Natural killer cell treated with Interleukin-12 subunit alpha and Interleukin-12 subunit beta and Interleukin-15 and Interleukin-18, amount 100 ng/mL, for 72 hours (primary cell): ENCODE measurements at regions not wholly inside any gene's neighbourhood (a gene's known extent, or its start where the extent isn't known, plus 50 kb on each side); places are given as distances from the start of the nearest gene placed in this dataset.

Experiments used
- ATAC-seq, 2 donors: fragments of 150-1000 bp; cut with Tn5 transposase in 1 of 2; sonication (Bioruptor Pico), chemical (Tn5 transposase) in 1 of 2; 2 replicates each; pipeline ENCODE4 v1.10.0; 2021
- DNase-seq: peaks from one replicate; pipeline ENCODE4 v3.0.0; 2022; ENCODE audit warnings: low spot score
- H3K27ac Mint-ChIP-seq, 2 donors: 1 replicate in 1 of 2; 2 replicates in 1 of 2; pipeline ENCODE4 v1.8.0; 2022; ENCODE audit warnings: mixed read lengths in 2 of 2, mild to moderate bottlenecking in 1 of 2, moderate library complexity in 1 of 2
- H3K27me3 Mint-ChIP-seq, 2 donors: 1 replicate in 1 of 2; 2 replicates in 1 of 2; pipeline ENCODE4 v1.8.0; 2022; ENCODE audit warnings: mixed read lengths in 2 of 2
- H3K36me3 Mint-ChIP-seq: one replicate; pipeline ENCODE4 v1.8.0; 2022; ENCODE audit warnings: mixed read lengths
- H3K4me1 Mint-ChIP-seq, 2 donors: 1 replicate in 1 of 2; 2 replicates in 1 of 2; pipeline ENCODE4 v1.8.0; 2022; ENCODE audit warnings: low read depth in 2 of 2, mixed read lengths in 2 of 2, mild to moderate bottlenecking in 1 of 2
- H3K4me3 Mint-ChIP-seq: one replicate; pipeline ENCODE4 v1.8.0; 2022; ENCODE audit warnings: mixed read lengths
- H3K9me3 Mint-ChIP-seq: 2 replicates; pipeline ENCODE4 v1.8.0; 2022; ENCODE audit warnings: mixed read lengths

DNA sequence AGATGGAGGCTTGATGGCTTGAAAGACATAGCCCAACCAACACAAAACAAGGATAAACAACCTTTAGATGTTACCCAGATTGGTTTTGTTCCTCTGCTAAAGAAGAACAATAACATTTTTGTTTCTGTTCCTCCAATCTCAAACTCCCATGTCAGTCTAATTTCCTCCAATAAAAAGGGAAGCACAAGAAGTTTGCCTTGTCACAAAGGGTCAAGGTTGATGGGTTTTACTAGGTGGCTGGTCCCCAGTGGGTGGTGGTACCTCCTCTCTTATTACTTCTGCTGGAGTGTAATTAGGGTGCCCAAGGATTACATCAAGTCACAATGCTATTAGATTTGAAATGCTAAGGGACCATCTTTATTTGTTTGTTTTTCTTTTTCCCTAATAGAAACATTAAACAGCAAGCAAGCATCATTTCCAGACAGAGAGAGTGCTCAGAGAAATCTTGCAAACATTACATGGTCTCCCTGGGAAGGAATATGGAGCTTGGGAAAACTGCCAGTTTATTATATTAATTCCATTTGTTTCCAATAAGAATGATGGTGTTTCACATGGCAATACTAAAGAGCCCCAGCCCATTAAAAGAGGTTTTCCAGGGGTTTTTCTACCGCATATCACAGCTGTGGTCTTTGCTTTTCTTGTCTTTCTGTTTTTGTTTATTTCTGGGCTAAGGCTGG is 78.3 kb upstream of the AOAH start:
- ATAC-seq = no peak
- H3K4me3 Mint-ChIP-seq = no peak overlapping the region

DNA sequence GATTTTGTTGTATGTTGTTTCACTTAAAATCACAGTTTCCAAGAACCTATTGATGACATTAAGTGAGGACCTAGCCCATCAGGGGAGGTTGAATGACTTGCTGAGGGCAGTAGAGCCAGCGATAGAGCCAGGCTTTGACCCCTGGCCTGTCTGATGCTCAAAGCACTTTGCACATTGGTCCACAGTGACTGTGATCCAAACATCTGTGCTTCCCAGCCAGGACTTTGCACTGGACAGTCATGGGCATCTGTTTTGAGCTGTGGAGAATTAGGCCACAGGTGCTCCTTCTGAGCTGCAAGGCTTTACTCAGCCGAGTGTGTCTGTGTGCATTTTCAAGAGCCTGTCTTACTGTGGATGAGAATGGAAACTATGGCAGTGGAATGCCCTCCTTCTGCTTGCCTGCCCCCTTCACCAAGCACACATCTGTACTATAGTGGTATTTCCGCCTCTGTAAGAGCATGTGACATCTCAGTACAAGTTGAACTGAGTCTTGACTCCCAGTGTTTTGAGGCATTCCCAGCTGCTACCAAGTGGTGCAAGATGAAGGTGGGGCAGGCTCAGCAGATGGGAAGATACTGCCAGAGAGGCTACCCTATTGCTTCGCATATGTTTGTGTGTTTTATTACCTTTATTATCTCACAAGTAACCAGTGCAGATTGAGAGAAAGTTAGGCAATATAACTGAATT is 72.7 kb upstream of the AOAH start:
- no peak overlapping the region for H3K4me3 Mint-ChIP-seq
- no peak for DNase-seq
- no peaks in the 10 kb centered on the region for H3K27me3 Mint-ChIP-seq
- ATAC-seq = no peak
- H3K4me1 Mint-ChIP-seq = peaks cover 24 to 26% of the 10 kb centered on the region in 2 donors
- peaks cover 6% of the 10 kb centered on the region for H3K9me3 Mint-ChIP-seq
- H3K27ac Mint-ChIP-seq = no peak overlapping the region
- H3K36me3 Mint-ChIP-seq = peaks cover 13% of the 10 kb centered on the region

More for the DNA sequence above, 78.3 kb upstream of the AOAH start:
- H3K9me3 Mint-ChIP-seq = peaks cover 3% of the 10 kb centered on the region
- H3K27me3 Mint-ChIP-seq = no peaks in the 10 kb centered on the region
- no peak for DNase-seq
- H3K27ac Mint-ChIP-seq = no peak overlapping the region
- H3K4me1 Mint-ChIP-seq = peaks cover 9% of the 10 kb centered on the region in 2 donors
- peaks cover 11% of the 10 kb centered on the region for H3K36me3 Mint-ChIP-seq

DNA sequence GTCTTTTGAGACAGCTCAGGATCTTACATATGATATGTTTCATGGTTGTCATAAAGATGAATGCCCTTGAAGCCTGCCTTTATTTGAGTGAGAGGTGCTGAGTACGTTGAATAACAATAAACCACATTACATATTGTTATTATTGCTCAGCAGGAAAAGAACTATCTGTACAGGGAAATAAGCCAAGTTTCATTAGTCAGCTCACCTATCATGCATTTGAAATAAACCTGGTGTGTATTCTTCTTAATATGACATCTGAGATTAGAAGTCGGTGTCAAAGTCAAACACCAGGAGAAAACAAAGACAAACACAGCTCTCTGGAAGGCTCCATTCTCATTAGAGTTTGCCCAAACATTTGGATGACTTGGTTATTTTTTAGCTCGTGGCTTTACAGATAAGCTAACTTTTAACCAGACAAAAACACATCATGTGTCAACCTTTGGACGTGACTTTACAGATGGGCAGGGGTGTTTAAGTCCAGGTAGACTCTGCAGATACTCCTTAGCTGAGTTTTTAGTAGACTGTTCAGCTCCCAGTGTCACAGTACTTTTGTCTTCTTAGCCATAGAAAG is 71.2 kb upstream of the AOAH start:
- DNase-seq (no peak), ATAC-seq (no peak)
- no peak overlapping the region for H3K4me3 Mint-ChIP-seq
- peaks cover 7% of the 10 kb centered on the region for H3K9me3 Mint-ChIP-seq
- peaks cover 14% of the 10 kb centered on the region for H3K36me3 Mint-ChIP-seq
- H3K27me3 Mint-ChIP-seq = no peaks in the 10 kb centered on the region
- peak overlapping the region in 1 of 2 donors; percentile 71 for H3K27ac Mint-ChIP-seq
- peaks cover 36 to 41% of the 10 kb centered on the region in 2 donors for H3K4me1 Mint-ChIP-seq

DNA sequence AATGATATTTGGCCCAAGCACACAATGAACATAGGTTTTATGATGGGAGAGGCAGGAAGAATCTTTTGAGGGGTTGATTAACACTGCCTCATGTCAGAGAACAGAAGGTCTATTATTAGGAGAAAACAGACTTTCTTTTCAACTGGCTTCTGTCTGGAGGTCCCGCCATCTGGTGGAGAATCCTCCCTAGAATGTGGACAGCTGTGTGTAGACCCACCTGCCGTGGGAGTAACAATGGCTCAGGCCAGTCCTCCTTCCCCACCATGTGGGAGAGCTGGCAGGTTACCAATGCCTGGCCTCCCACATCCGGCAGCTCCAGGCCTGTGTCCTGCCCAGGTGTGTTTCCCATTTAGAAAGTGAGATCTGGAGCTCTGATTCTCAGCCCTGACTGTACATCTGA is 70.4 kb upstream of the AOAH start:
- H3K36me3 Mint-ChIP-seq = peaks cover 14% of the 10 kb centered on the region
- H3K4me3 Mint-ChIP-seq = no peak overlapping the region
- H3K27me3 Mint-ChIP-seq = no peaks in the 10 kb centered on the region
- peaks cover 7% of the 10 kb centered on the region for H3K9me3 Mint-ChIP-seq
- H3K27ac Mint-ChIP-seq = peak overlapping the region in 1 of 2 donors; percentile 71
- DNase-seq = no peak
- ATAC-seq = no peak
- H3K4me1 Mint-ChIP-seq = peaks cover 44 to 49% of the 10 kb centered on the region in 2 donors

DNA sequence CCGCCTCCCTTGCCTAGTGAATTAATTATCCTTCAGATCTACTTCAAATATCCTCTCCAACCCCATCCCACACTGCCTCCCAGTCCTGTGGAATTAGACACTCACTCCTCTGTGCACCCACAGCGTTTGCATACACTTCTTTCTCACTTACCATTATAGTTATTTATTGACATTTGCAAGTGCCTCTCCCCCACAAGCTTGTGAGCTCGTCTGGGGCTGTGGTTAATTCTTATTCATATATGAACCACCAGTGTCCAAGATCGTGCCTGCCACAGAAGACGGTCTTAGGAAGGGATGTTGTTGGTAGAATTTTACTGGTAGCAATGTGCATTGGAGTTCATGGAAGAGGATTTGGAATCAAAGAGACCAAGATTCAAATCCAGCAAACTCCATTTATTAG is 68.1 kb upstream of the AOAH start:
- H3K4me1 Mint-ChIP-seq = peaks cover 65 to 69% of the 10 kb centered on the region in 2 donors
- H3K4me3 Mint-ChIP-seq = peak overlapping the region; percentile 41
- no peak for ATAC-seq

DNA sequence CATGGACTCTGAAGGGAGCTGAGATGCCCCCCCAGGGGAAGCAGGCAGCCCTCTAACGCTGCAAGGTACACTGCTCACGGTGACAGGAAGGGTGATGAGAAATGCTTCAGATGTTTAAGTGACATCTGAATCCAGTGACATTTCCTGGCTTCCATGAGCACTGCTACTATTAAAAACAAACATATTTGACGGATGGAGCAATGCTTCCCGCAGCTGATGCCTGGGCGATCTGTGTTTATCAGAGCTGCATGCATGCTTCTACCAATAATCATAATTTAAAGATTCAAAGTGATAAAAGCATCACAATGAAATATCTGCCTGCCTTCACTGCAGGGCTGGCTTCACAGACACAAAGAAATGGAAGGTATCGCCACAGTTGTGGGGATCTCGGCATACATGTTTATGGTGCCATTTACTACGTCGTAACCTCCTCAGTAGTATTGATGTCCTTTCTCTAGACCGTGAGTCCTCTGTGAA is 66.1 kb upstream of the AOAH start:
- Mint-ChIP-seq H3K27ac (peak overlapping the region; percentile 90 to 93), H3K4me1 (peaks cover 72 to 79% of the 10 kb centered on the region in 2 donors), H3K36me3 (peaks cover 14% of the 10 kb centered on the region), H3K4me3 (peak overlapping the region; percentile 87), H3K9me3 (peaks cover 7% of the 10 kb centered on the region), H3K27me3 (no peaks in the 10 kb centered on the region)
- ATAC-seq (no peak), DNase-seq (no peak)

More for the DNA sequence above, 68.1 kb upstream of the AOAH start:
- DNase-seq = no peak
- Mint-ChIP-seq H3K36me3 (peaks cover 14% of the 10 kb centered on the region), H3K27me3 (no peaks in the 10 kb centered on the region), H3K9me3 (peaks cover 7% of the 10 kb centered on the region), H3K27ac (peak overlapping the region; percentile 70 to 90)

DNA sequence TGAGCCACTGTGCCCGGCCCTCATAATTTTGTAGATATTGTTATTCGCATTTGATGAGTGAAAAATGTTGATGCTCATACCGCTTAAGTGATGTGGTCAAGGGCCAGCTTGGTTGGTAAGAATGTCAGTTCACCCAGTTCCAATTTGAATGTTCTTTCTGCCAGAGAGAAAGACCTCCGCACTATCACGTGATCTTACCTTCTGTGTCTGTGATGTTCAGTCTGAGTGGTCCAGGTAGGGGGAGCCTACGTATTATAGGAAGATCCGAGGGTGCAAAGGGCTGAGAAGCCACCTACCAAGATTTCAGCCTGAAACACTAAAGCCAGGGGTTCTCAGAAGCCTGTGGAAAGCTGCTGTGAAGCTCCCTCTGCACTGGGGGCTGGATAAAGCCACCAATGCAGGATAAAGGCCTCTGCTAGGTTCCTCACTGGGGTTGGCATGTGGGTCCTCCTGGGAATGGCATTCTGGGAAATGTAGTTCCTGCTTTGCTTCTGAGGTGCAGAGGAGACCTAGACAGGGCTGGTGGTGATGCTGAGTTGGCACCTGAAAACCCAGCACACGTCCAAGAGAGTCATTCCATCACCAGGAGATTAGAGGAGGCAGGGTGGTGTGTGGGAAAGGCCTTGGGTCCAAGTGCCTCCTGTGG is 64.7 kb upstream of the AOAH start:
- Mint-ChIP-seq H3K27me3 (no peaks in the 10 kb centered on the region), H3K4me3 (peak overlapping the region; percentile 87), H3K9me3 (peaks cover 7% of the 10 kb centered on the region), H3K36me3 (peaks cover 14% of the 10 kb centered on the region), H3K27ac (peak overlapping the region; percentile 90 to 93), H3K4me1 (peaks cover 75 to 85% of the 10 kb centered on the region in 2 donors)
- no peak for DNase-seq
- ATAC-seq = peak in 1 of 2 donors; percentile 17

DNA sequence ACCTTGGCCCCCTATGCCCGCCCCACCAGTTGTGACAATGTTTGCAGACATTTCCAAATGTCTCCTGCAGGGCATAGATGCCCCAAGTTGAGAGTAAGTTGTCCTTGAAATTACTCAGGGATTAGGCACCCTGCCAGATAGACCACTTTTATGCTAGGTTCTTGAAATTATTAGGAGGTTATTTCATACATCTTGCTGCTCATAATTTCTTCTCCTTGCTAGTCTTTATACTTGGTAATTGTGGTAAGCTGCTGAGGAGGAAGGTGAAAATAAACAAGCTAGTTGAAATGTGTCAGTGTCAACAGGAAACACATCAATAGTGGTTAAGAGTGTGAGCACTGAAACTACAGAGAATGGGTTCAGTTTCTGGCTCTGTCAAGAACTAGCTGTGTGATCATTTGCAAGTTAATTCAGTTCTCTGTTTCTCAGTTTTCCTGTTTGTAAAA is 63.7 kb upstream of the AOAH start:
- H3K36me3 Mint-ChIP-seq = peaks cover 9% of the 10 kb centered on the region
- ATAC-seq = peak; percentile 72 to 75
- H3K9me3 Mint-ChIP-seq = peaks cover 7% of the 10 kb centered on the region
- DNase-seq = no peak
- H3K4me3 Mint-ChIP-seq = peak overlapping the region; percentile 87
- H3K4me1 Mint-ChIP-seq = peaks cover 75 to 80% of the 10 kb centered on the region in 2 donors
- peak overlapping the region; percentile 90 to 93 for H3K27ac Mint-ChIP-seq
- no peaks in the 10 kb centered on the region for H3K27me3 Mint-ChIP-seq

DNA sequence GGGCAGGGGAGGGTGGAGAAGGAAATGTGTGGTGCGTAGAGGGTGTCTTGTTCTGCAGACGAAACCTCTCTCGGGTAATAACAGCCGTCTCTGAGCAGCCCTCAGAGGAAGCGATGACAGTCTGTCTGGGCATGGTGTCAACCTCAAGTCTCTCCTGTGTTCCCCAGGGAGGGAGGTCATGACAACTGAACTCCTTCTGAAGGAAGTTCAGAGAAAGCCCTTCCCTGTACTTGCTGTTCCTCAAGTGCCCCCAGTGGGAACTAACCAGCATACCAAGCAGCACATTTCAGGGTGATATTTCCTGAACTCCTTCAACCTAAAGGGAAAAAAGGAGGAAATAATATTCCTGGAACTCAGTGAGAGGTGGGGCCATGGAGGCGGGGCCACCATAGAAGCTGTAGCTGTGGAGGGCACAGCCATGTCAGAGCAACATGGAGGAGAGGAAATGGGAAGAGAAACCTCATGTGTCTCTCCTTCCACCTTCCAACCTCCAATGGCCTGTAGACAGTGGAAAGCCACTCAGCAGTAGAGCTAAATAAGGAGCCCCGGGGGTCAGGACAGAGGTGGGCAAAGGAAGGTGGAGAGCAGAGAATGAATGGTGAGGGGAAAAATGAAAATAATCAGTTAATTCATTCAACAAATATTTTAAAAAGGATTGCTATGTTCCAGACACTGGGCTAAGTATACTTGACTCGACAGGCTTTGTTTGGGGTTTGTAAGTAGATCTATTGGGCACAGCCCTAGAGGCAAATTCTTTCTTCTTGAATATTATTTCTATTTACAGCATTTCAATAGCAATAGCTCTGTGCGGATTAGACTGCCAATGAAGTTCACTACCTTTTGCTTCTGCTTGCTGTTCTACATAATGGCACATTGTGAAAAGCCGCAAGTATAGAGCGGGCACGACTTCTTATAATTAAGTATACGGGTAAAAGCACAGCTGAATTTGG is 61.0 kb upstream of the AOAH start:
- ATAC-seq (peak; percentile 94 to 96), DNase-seq (peak; percentile 88)
- H3K36me3 Mint-ChIP-seq = no peaks in the 10 kb centered on the region
- H3K27me3 Mint-ChIP-seq = no peaks in the 10 kb centered on the region
- peak overlapping the region; percentile 90 to 97 for H3K27ac Mint-ChIP-seq
- peak overlapping the region; percentile 84 for H3K4me3 Mint-ChIP-seq
- H3K4me1 Mint-ChIP-seq = peaks cover 69 to 78% of the 10 kb centered on the region in 2 donors
- peaks cover under 1% of the 10 kb centered on the region for H3K9me3 Mint-ChIP-seq

DNA sequence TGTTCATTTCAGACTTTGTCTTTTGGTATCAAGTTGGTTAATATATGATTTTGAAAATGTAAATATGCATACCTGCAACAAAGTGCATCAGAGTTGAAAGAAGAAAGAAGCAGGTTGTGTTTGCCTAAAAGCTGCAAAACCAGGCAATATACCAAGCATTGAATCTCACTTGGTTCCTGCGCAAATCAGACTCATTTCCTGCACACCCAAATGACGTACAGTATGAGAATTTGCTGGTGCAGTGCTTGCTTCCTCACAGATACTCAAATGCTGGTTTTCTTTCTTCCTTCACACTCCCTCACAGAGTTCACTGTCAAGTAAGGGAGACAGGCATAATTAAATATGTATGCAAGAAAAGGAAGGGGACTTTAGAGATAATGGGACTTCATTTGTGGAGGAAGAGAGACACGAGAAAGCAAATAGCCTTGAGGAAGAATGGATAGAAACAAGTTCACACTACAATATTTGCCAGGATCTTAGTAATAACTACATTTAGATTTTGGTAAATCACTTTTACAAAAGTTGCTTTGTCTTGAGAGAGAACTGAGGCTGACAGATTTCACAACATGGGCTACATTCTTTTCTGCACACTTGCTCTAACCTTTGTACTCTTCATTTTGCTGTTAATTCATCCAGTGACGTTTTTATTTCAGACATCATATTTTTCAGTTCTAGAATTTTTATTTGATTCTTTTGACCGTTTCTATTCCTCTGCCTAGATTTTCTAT is 56.9 kb upstream of the AOAH start:
- H3K9me3 Mint-ChIP-seq = peaks cover 14% of the 10 kb centered on the region
- H3K27me3 Mint-ChIP-seq = no peaks in the 10 kb centered on the region
- H3K27ac Mint-ChIP-seq = peak overlapping the region; percentile 86
- H3K36me3 Mint-ChIP-seq = peaks cover 16% of the 10 kb centered on the region
- ATAC-seq = peak; percentile 52 to 60
- no peak for DNase-seq
- H3K4me1 Mint-ChIP-seq = peaks cover 70 to 83% of the 10 kb centered on the region in 2 donors
- H3K4me3 Mint-ChIP-seq = peak overlapping the region; percentile 88

DNA sequence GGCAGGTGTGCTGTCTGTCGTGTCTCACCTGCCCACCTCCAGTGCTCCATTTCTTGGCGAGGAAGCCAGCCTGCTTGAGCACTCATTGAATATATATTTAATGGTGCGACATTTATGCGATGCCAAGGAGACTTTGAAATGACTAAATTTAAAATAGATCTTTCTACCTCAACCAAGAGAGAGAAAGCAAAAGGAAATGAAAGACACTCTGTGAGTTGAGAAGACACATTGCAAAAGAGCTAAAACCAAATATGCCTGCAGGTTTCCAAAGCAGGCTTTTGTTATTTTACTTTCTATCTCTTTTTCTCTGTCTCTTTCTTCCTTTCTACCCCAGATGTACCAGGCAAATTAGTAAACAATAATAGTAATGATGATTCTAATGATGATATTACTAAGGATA is 53.6 kb upstream of the AOAH start:
- Mint-ChIP-seq H3K4me1 (peaks cover 71 to 81% of the 10 kb centered on the region in 2 donors), H3K36me3 (peaks cover 16% of the 10 kb centered on the region), H3K4me3 (peak overlapping the region; percentile 88), H3K27me3 (no peaks in the 10 kb centered on the region), H3K27ac (peak overlapping the region; percentile 86), H3K9me3 (peaks cover 17% of the 10 kb centered on the region)
- ATAC-seq (peak in 1 of 2 donors; percentile 24), DNase-seq (no peak)

DNA sequence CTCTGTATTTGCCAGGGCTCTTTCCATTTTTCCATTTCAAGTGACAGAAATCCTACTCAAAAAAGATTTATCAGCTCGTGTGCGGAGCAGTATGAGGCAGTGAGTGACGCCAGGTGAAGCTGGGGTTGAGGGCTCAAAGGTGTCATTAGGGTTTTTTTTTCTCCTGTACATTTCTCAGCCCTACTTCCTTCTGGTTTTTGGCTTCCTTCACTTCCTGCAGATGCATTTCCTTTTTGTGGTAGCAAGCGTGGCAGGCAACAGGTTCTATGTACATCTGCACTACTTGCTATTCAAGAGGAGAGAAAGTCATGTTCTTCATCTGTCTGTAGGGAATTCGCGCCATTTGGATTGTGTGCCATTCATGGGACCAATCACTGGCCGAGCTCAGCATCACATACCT is 52.8 kb upstream of the AOAH start:
- H3K36me3 Mint-ChIP-seq = peaks cover 16% of the 10 kb centered on the region
- H3K9me3 Mint-ChIP-seq = peaks cover 17% of the 10 kb centered on the region
- H3K4me1 Mint-ChIP-seq = peaks cover 68 to 75% of the 10 kb centered on the region in 2 donors
- H3K27me3 Mint-ChIP-seq = no peaks in the 10 kb centered on the region
- H3K4me3 Mint-ChIP-seq = peak overlapping the region; percentile 88
- DNase-seq (peak; percentile 67), ATAC-seq (peak; percentile 73 to 79)
- H3K27ac Mint-ChIP-seq = peak overlapping the region; percentile 86
